ENCODE measurements at regions not wholly inside any gene's neighbourhood (a gene's known extent, or its start where the extent isn't known, plus 50 kb on each side); places are given as distances from the start of the nearest gene placed in this dataset.

- TF ChIP-seq, protein P1, sequence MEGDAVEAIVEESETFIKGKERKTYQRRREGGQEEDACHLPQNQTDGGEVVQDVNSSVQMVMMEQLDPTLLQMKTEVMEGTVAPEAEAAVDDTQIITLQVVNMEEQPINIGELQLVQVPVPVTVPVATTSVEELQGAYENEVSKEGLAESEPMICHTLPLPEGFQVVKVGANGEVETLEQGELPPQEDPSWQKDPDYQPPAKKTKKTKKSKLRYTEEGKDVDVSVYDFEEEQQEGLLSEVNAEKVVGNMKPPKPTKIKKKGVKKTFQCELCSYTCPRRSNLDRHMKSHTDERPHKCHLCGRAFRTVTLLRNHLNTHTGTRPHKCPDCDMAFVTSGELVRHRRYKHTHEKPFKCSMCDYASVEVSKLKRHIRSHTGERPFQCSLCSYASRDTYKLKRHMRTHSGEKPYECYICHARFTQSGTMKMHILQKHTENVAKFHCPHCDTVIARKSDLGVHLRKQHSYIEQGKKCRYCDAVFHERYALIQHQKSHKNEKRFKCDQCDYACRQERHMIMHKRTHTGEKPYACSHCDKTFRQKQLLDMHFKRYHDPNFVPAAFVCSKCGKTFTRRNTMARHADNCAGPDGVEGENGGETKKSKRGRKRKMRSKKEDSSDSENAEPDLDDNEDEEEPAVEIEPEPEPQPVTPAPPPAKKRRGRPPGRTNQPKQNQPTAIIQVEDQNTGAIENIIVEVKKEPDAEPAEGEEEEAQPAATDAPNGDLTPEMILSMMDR (conservative IDR thresholded peaks at IDR 0.05), result no peak
- TF ChIP-seq ZFX (IDR thresholded peaks at IDR 0.05), result no peak
Measured at GRCh38 chr10:31129880-31130405, 98.3 kb upstream of the ZNF438 start.
